H1 (cell line): ENCODE measurements at regions not wholly inside any gene's neighbourhood (a gene's known extent, or its start where the extent isn't known, plus 50 kb on each side); places are given as distances from the start of the nearest gene placed in this dataset.

Experiments
- CTCF ChIA-PET: fragments of 300-600 bp; sonication (Branson Sonifier 250); formaldehyde crosslinking; loops from one replicate; lab custom pipeline; 2021; ENCODE audit not compliant: partially characterized antibody; lab: Charles Lee
- POLR2A ChIA-PET: fragments of 300-600 bp; sonication (Branson Sonifier 250); formaldehyde crosslinking; loops from one replicate; lab custom pipeline; 2021; ENCODE audit warnings: inconsistent platforms; ENCODE audit not compliant: partially characterized antibody; lab: Charles Lee
- DNase-seq, 2 experiments: peaks; one replicate each; pipeline versions ENCODE4 v3.0.0 to v3.0.0-alpha.2; 2010 to 2022; ENCODE audit warnings: low spot score in 2 of 2, low read depth in 1 of 2, mixed read lengths in 1 of 2
- FAIRE-seq: peaks from 2 replicates; lab custom pipeline; 2011; peaks lifted over from hg19 to GRCh38; lab: Jason Lieb, UNC
- H2AFZ ChIP-seq: 2 replicates; pipeline ENCODE4 v1.8.1; 2012; ENCODE audit warnings: low read length, inconsistent platforms
- H2AK5ac ChIP-seq: 2 replicates; pipeline ENCODE4 v1.6.1; 2013; ENCODE audit warnings: low read depth, low read length
- H2BK120ac ChIP-seq: replicated peaks from 2 replicates; pipeline ENCODE3; 2013; ENCODE audit warnings: low read depth, low read length, inconsistent platforms
- H2BK12ac ChIP-seq: 2 replicates; pipeline ENCODE4 v1.6.1; 2013; ENCODE audit warnings: low read depth, low read length
- H2BK15ac ChIP-seq: 2 replicates; pipeline ENCODE4 v1.6.1; 2013; ENCODE audit warnings: low read length
- H2BK20ac ChIP-seq: 2 replicates; pipeline ENCODE4 v1.6.1; 2013; ENCODE audit warnings: low read length
- H2BK5ac ChIP-seq: 2 replicates; pipeline ENCODE4 v1.6.1; 2013; ENCODE audit warnings: low read depth, low read length
- H3K14ac ChIP-seq: 2 replicates; pipeline ENCODE4 v1.6.1; 2013; ENCODE audit warnings: inconsistent platforms; ENCODE audit not compliant: insufficient read length
- H3K18ac ChIP-seq: 2 replicates; pipeline ENCODE4 v1.6.1; 2013; ENCODE audit warnings: low read length; ENCODE audit errors: extremely low read depth
- H3K23ac ChIP-seq: 2 replicates; pipeline ENCODE4 v1.6.1; 2013; ENCODE audit warnings: inconsistent platforms; ENCODE audit not compliant: insufficient read length
- H3K23me2 ChIP-seq: 2 replicates; pipeline ENCODE4 v1.6.1; 2013; ENCODE audit warnings: low read depth, low read length
- H3K27ac ChIP-seq: 2 replicates; pipeline ENCODE4 v1.6.1; 2011; ENCODE audit warnings: low read depth, low read length, inconsistent platforms
- H3K27me3 ChIP-seq, 4 experiments: replicated peaks in 1 of 4; 1 replicate in 1 of 4; 2 replicates in 3 of 4; pipeline versions ENCODE4 v1.6.1 to v1.8.1; 2011 to 2013; ENCODE audit warnings: low read length in 3 of 4, mild to moderate bottlenecking in 3 of 4, inconsistent platforms in 2 of 4, mixed read lengths in 2 of 4, moderate library complexity in 1 of 4; ENCODE audit not compliant: control insufficient read depth in 3 of 4, insufficient read depth in 3 of 4; ENCODE audit errors: extremely low read depth in 1 of 4
- H3K36me3 ChIP-seq, 4 experiments: 2 replicates each; pipeline versions ENCODE4 v1.6.1 to v1.8.1; 2011 to 2013; ENCODE audit warnings: mild to moderate bottlenecking in 4 of 4, low read length in 3 of 4, moderate library complexity in 2 of 4, control low read depth in 1 of 4, inconsistent platforms in 1 of 4; ENCODE audit not compliant: insufficient read depth in 4 of 4, control insufficient read depth in 2 of 4
- H3K4ac ChIP-seq: replicated peaks from 2 replicates; pipeline ENCODE3; 2013; ENCODE audit warnings: low read length, low read depth, mixed read lengths, inconsistent platforms; ENCODE audit not compliant: insufficient read length
- H3K4me1 ChIP-seq, 4 experiments: replicated peaks in 1 of 4; 1 replicate in 1 of 4; 2 replicates in 3 of 4; pipeline versions ENCODE4 v1.6.1 to v1.8.1; 2011 to 2013; ENCODE audit warnings: low read length in 3 of 4, inconsistent platforms in 2 of 4, mixed read lengths in 1 of 4; ENCODE audit not compliant: insufficient read depth in 4 of 4, control insufficient read depth in 3 of 4
- H3K4me2 ChIP-seq, 2 experiments: 2 replicates each; pipeline versions ENCODE4 v1.6.1 to v1.8.1; 2011 to 2013; ENCODE audit warnings: low read depth in 2 of 2, low read length in 2 of 2, control low read depth in 1 of 2, inconsistent platforms in 1 of 2, mild to moderate bottlenecking in 1 of 2; ENCODE audit not compliant: insufficient read depth in 1 of 2
- H3K4me3 ChIP-seq, 4 experiments: fragments of 200-600, 300-600 bp in 1 of 4; sonication (generic), shearing (Covaris generic), sonication (Bioruptor Twin) in 1 of 4; 2 replicates each; pipeline versions ENCODE4 v1.5.1 to v1.8.1; 2011 to 2016; ENCODE audit warnings: low read length in 4 of 4, low read depth in 3 of 4, control low read depth in 2 of 4, inconsistent platforms in 2 of 4, mild to moderate bottlenecking in 2 of 4, mixed read lengths in 1 of 4, moderate library complexity in 1 of 4; ENCODE audit not compliant: insufficient read depth in 2 of 4; ENCODE audit errors: extremely low read depth in 1 of 4
- H3K56ac ChIP-seq: replicated peaks from 2 replicates; pipeline ENCODE3; 2013; ENCODE audit warnings: low read depth, mild to moderate bottlenecking, mixed read lengths, low read length, inconsistent platforms; ENCODE audit not compliant: insufficient read length
- H3K79me1 ChIP-seq: 2 replicates; pipeline ENCODE4 v1.6.1; 2013; ENCODE audit warnings: low read depth, low read length, control low read depth
- H3K79me2 ChIP-seq, 2 experiments: 2 replicates each; pipeline versions ENCODE4 v1.6.1 to v1.8.1; 2012 to 2013; ENCODE audit warnings: low read length in 2 of 2, mild to moderate bottlenecking in 2 of 2, inconsistent platforms in 1 of 2; ENCODE audit not compliant: insufficient read depth in 2 of 2, control insufficient read depth in 1 of 2
- H3K9ac ChIP-seq, 4 experiments: replicated peaks in 1 of 4; 1 replicate in 1 of 4; 2 replicates in 3 of 4; pipeline versions ENCODE4 v1.6.1 to v1.8.1; 2011 to 2013; ENCODE audit warnings: low read depth in 3 of 4, low read length in 3 of 4, control low read depth in 2 of 4, mild to moderate bottlenecking in 2 of 4, moderate library complexity in 2 of 4, inconsistent platforms in 1 of 4; ENCODE audit errors: extremely low read depth in 1 of 4
- H3K9me3 ChIP-seq, 2 experiments: 2 replicates each; pipeline versions ENCODE4 v1.6.1 to v1.8.1; 2012 to 2013; ENCODE audit warnings: mild to moderate bottlenecking in 2 of 2, moderate library complexity in 2 of 2, control low read depth in 1 of 2, inconsistent platforms in 1 of 2, low read depth in 1 of 2, low read length in 1 of 2, mixed read lengths in 1 of 2; ENCODE audit not compliant: insufficient read depth in 2 of 2
- H4K20me1 ChIP-seq, 2 experiments: replicated peaks in 1 of 2; 2 replicates each; pipeline versions ENCODE3 to v1.8.1; 2011 to 2013; ENCODE audit warnings: inconsistent platforms in 2 of 2, low read length in 2 of 2, mild to moderate bottlenecking in 1 of 2; ENCODE audit not compliant: insufficient read depth in 2 of 2, control insufficient read depth in 1 of 2
- H4K5ac ChIP-seq: 2 replicates; pipeline ENCODE4 v1.6.1; 2013; ENCODE audit warnings: low read length, low read depth, mixed read lengths, inconsistent platforms; ENCODE audit not compliant: insufficient read length
- H4K8ac ChIP-seq: 2 replicates; pipeline ENCODE4 v1.8.0; 2013; ENCODE audit warnings: mild to moderate bottlenecking, moderate library complexity, low read length, inconsistent platforms; ENCODE audit not compliant: insufficient read depth; ENCODE audit errors: extremely low read depth
- H4K91ac ChIP-seq: replicated peaks from 2 replicates; pipeline ENCODE3; 2013; ENCODE audit warnings: low read length, mixed read lengths, inconsistent platforms; ENCODE audit not compliant: insufficient read length
- ASH2L ChIP-seq: fragments of 200-600, 300-600 bp; sonication (generic); IDR thresholded peaks from one replicate; pipeline ENCODE4 v1.7.1; 2017; ENCODE audit warnings: low read length
- EP300 ChIP-seq, 2 experiments: IDR thresholded peaks; 1 replicate in 1 of 2; 2 replicates in 1 of 2; pipeline ENCODE4 v1.6.1; 2011 to 2012; ENCODE audit warnings: low read depth in 2 of 2, low read length in 2 of 2, mild to moderate bottlenecking in 2 of 2, borderline replicate concordance in 1 of 2, inconsistent platforms in 1 of 2, moderate library complexity in 1 of 2
- RFX5 ChIP-seq: IDR thresholded peaks from 2 replicates; pipeline ENCODE4 v1.6.1; 2011; ENCODE audit warnings: low read depth, low read length, improper control_type of control experiment, borderline replicate concordance
- SAP30 ChIP-seq: fragments of 300-600 bp; sonication (generic); IDR thresholded peaks from 2 replicates; pipeline ENCODE4 v1.7.1; 2012; ENCODE audit warnings: low read length, moderate library complexity, mild to moderate bottlenecking, inconsistent platforms; ENCODE audit not compliant: insufficient read depth, insufficient replicate concordance
- SIN3A ChIP-seq, 2 experiments: IDR thresholded peaks in 1 of 2; conservative IDR thresholded peaks in 1 of 2; 2 replicates each; pipeline ENCODE4 v1.6.1; 2011 to 2012; ENCODE audit warnings: low read length in 2 of 2, improper control_type of control experiment in 1 of 2, low read depth in 1 of 2, mild to moderate bottlenecking in 1 of 2
- SIRT6 ChIP-seq: IDR thresholded peaks from one replicate; pipeline ENCODE4 v1.7.1; 2012; ENCODE audit warnings: low read length, inconsistent platforms
- WGBS, 2 experiments: shearing (Covaris generic) in 1 of 2; methylation state at CpG; one replicate each; pipeline versions ENCODE4 v1.1.6 to v1.1.7; 2013 to 2015; ENCODE audit warnings: low lambda C conversion rate in 2 of 2, mixed read lengths in 2 of 2, inconsistent platforms in 1 of 2, low coverage in 1 of 2, missing lambda C conversion rate in 1 of 2; ENCODE audit not compliant: insufficient replicate concordance in 2 of 2, insufficient coverage in 1 of 2, insufficient read length in 1 of 2; ENCODE audit errors: extremely low coverage in 1 of 2, missing lambda C conversion rate in 1 of 2; 5-methylcytosine and 5-hydroxymethylcytosine counted together

- Histone ChIP-seq H3K9me3 (no peaks in the 10 kb centered on the region), H2BK120ac (no peak overlapping the region), H3K14ac (no peak overlapping the region), H3K27me3 (no peaks in the 10 kb centered on the region), H3K4me1 (no peaks in the 10 kb centered on the region; a peak in 1 of 7 replicates), H4K91ac (no peak overlapping the region), H3K4me2 (no peak overlapping the region), H3K23me2 (no peaks in the 10 kb centered on the region), H3K56ac (no peak overlapping the region), H3K4me3 (no peak overlapping the region), H2AK5ac (no peak overlapping the region), H3K4ac (no peak overlapping the region), H2AFZ (no peak overlapping the region), H2BK12ac (no peak overlapping the region), H3K36me3 (no peaks in the 10 kb centered on the region), H2BK20ac (no peak overlapping the region), H3K27ac (no peak overlapping the region), H4K5ac (no peak overlapping the region), H3K18ac (no peak overlapping the region), H3K9ac (no peak overlapping the region), H3K79me1 (no peaks in the 10 kb centered on the region), H3K79me2 (no peaks in the 10 kb centered on the region), H3K23ac (no peak overlapping the region), H2BK5ac (no peak overlapping the region), H4K8ac (no peak overlapping the region), H2BK15ac (no peak overlapping the region), H4K20me1 (no peaks in the 10 kb centered on the region)
- FAIRE-seq (no peak), DNase-seq (no peak)
- POLR2A ChIA-PET: no interaction called here
- CTCF ChIA-PET: interaction anchor here (0.7 to 2.4 kb wide), 4 partner anchors 14 to 132 kb away, joined by 3 to 8 read pairs (median 3); no protein-coding TSS in a partner anchor
- 86% methylated on average over 2 of the region's 2 CpGs; no CpG with 5 or more reads in 1 of the 2 experiments for WGBS, 2 experiments
- no peak for TF ChIP-seq SIRT6
- TF ChIP-seq EP300 (IDR thresholded peaks at IDR 0.05; ENCODE audit: borderline replicate concordance in 1 of 2, low read depth in 2 of 2, low read length in 2 of 2): no peak
- no peak for TF ChIP-seq SIN3A (conservative IDR thresholded peaks at IDR 0.05 in 1 of 2, IDR thresholded peaks at IDR 0.05 in 1 of 2; ENCODE audit: low read depth in 1 of 2, low read length in 2 of 2)
- TF ChIP-seq RFX5: no peak
- TF ChIP-seq ASH2L: no peak
- TF ChIP-seq SAP30: no peak
Measured at GRCh38 chr7:35487841-35488240, 207.1 kb downstream of the HERPUD2 start.
